Testis (tissue), 2 donors: ENCODE measurements at regions not wholly inside any gene's neighbourhood (a gene's known extent, or its start where the extent isn't known, plus 50 kb on each side); places are given as distances from the start of the nearest gene placed in this dataset.

ENCODE experiments used
- CTCF ChIP-seq, 3 experiments: fragments of 450-650 bp in 2 of 3; fragments of 200-600 bp in 1 of 3; sonication (generic) in 1 of 3; IDR thresholded peaks; one replicate each; pipeline ENCODE4 v1.5.1; 2016 to 2019; ENCODE audit warnings: antibody characterized with exemption in 3 of 3, mild to moderate bottlenecking in 2 of 3, moderate library complexity in 1 of 3
- POLR2A ChIP-seq: fragments of 450-650 bp; IDR thresholded peaks from one replicate; pipeline ENCODE4 v1.6.1; 2017; ENCODE audit warnings: antibody characterized with exemption, mild to moderate bottlenecking, moderate library complexity

DNA sequence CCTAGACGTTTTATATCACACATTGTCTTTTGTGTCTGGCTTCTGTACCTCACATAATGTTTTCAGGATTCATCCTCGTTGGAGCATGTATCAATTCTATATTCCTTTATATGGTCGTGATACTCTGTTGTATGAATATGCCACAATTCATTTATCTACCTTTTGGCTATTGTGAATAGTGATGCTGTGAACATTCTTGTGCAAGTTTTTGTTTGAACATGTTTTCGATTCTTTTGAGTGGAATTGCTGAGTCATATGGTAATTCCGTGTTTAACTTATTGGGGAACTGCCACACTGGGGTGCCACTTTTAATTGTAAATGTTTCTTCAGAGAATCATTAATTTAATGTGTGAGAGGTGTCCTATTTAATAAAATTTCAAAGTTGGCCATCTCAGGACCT lies 101.2 kb downstream of the SLC35B3 start:
- TF ChIP-seq CTCF (IDR thresholded peaks at IDR 0.05) (no peak), POLR2A (no peak)
